Choroid plexus epithelial cell (primary cell): ENCODE measurements at regions not wholly inside any gene's neighbourhood (a gene's known extent, or its start where the extent isn't known, plus 50 kb on each side); places are given as distances from the start of the nearest gene placed in this dataset.
A peak's percentile ranks its signal among the peaks of the same experiment; 100 is the strongest.

Experiments used
- DNase-seq: peaks from one replicate; pipeline ENCODE4 v3.0.0-alpha.2; 2010; ENCODE audit warnings: low read depth
- H3K4me3 ChIP-seq: 2 replicates; pipeline ENCODE4 v1.5.1; 2011; ENCODE audit warnings: low read depth, mild to moderate bottlenecking, control low read depth, low read length, moderate library complexity
- TF ChIP-seq, protein P1 (sequence below): conservative IDR thresholded peaks from 2 replicates; pipeline ENCODE4 v1.5.1; 2011; ENCODE audit warnings: low read depth, mild to moderate bottlenecking, control low read depth, inconsistent platforms, low read length, moderate library complexity

DNA sequence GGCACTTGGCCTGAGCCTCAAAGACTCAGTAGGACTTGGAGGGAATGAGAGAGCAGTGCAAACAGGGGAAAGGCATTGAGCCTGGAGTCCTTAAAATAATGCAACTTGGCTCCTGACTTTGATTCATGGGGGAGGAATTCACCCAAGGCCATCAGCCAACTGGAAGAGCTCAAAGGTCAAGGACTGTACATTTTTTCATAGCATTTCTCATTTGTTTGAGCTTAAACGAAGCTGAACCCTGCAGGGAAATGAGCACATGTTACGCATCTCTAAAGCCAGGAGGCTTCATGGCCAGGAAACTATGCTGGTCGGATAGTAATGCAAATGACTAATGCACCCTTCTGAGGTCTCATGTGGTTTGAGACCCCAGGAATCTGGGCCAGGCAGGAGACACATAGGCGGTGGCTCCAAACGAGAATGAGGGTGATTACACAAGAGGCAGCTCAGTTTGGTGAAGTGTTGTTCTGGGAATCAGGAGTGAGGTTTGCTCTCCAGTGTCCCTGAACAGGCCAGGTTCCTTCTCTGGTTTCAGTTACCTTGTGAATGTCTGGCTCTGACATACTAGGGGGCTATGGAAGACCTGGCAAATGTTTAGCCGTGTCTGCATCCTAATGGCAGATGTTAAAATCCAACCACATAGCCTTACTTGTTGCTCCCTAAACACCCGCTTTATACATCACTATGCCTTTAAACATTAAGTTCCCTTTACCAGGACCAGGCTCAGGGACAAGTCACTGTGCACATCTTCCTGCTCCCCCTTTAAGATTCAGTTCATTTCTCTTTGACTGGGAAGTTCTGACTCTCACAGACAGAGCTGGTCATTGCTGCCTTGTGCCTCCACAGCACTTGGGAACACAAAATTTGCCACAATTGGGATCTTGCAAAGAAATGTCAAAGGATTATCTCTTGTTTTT lies 503.9 kb upstream of the USP24 start:
- peak; percentile 100 for DNase-seq
- H3K4me3 ChIP-seq: no peak overlapping the region

DNA sequence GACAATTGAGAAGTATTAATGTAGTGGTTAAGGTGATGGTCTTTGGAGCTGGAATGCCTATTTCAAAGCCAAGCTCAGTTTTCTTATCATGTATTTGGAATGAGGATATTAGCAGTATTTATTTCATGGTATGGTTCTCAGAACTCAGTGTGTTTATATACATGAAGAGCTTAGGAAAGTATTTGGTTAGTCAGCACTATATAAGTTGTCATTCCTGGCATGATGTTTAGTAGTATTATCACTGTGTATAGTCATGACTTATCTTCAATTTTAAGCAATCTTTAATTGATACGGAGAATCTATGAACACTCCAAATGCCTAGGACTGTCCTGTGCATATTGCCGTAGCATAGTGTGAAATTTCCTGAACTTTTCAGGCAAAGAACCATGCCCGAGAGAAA lies 501.9 kb upstream of the USP24 start:
- peak; percentile 58 for DNase-seq
- H3K4me3 ChIP-seq: no peak overlapping the region
- TF ChIP-seq, protein P1, sequence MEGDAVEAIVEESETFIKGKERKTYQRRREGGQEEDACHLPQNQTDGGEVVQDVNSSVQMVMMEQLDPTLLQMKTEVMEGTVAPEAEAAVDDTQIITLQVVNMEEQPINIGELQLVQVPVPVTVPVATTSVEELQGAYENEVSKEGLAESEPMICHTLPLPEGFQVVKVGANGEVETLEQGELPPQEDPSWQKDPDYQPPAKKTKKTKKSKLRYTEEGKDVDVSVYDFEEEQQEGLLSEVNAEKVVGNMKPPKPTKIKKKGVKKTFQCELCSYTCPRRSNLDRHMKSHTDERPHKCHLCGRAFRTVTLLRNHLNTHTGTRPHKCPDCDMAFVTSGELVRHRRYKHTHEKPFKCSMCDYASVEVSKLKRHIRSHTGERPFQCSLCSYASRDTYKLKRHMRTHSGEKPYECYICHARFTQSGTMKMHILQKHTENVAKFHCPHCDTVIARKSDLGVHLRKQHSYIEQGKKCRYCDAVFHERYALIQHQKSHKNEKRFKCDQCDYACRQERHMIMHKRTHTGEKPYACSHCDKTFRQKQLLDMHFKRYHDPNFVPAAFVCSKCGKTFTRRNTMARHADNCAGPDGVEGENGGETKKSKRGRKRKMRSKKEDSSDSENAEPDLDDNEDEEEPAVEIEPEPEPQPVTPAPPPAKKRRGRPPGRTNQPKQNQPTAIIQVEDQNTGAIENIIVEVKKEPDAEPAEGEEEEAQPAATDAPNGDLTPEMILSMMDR: no peak

More for the DNA sequence above, 503.9 kb upstream of the USP24 start:
- TF ChIP-seq, protein P1: peak; percentile 27

DNA sequence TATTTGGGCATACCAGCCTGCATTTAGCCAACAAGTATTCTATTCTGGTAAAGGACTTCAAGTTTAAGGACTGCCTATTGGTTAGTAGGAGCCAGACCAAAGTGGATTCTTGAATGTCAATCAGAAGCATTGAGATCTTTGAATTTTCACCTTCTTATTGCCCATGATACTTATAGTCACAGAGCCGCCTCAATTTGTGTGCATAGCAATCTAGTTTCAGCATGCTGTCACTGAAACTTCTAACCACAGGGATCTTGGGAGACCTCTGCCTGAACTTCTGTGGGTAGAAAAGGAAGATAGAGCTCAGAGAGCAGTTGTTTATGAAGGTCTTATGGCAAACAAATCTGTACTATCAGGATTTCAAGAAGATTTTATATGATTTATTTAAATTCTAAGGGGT lies 501.4 kb upstream of the USP24 start:
- TF ChIP-seq, protein P1: no peak
- DNase-seq: peak; percentile 90
- H3K4me3 ChIP-seq: no peak overlapping the region

DNA sequence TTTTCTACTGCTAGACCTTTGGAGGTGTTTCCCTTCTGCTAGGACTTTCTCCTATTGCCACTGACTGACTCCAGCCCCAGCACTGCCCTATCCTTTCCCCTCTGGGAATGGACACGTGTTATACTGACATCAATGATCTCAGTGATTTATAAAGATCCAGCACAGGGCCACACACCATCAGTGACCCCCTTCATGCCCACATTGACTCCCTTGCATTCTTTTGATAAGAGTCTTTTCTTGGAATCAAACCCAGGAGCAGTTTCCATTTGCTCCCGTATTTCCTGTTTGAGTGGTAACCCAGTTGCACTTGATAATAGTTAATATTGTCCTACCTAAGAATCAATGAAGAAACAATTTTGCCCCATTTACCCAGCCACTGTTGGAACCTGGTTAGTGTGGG lies 501.0 kb upstream of the USP24 start:
- TF ChIP-seq, protein P1: no peak

DNA sequence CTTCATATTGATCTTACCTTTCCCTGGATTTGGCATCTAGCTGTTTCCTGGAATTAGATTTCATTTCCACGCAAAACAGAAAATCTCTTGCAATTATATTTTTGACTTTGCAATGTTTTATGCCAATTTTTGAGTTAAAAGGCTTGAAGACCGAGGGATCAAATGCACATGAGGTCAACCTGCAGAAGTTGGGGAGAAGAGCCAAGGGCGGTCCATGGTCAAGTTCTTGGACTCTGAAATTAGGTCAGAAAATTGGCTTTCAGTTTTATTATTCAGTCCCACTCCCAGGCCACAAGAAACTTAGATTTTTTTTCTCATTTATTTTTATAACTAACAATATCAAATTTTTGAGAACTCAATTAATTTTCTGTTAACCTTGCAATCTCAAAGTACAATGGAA lies 499.1 kb upstream of the USP24 start:
- TF ChIP-seq, protein P1: no peak
- H3K4me3 ChIP-seq: no peak overlapping the region
- no peak for DNase-seq

More for the DNA sequence above, 501.0 kb upstream of the USP24 start:
- DNase-seq: no peak
- no peak overlapping the region for H3K4me3 ChIP-seq

DNA sequence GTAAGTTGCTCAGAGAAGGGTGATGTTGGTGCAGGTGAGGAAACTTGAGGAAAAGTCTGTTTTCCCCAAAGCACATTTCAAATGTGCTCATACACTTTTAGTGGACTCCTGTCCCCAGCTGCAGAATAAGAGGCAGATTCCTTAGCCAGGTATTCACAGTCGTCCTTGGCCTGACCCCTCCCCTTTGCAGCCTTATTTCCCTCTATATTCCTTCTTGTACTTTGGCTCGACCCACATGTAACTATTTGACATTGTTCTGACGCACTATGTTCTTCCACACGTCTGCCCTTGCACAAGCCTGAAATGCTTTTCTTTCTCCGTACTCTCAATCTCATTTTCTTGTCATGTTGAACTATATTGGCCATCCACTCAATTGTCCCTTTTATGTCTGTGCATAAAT lies 498.4 kb upstream of the USP24 start:
- TF ChIP-seq, protein P1: no peak
- no peak for DNase-seq
- H3K4me3 ChIP-seq: no peak overlapping the region

DNA sequence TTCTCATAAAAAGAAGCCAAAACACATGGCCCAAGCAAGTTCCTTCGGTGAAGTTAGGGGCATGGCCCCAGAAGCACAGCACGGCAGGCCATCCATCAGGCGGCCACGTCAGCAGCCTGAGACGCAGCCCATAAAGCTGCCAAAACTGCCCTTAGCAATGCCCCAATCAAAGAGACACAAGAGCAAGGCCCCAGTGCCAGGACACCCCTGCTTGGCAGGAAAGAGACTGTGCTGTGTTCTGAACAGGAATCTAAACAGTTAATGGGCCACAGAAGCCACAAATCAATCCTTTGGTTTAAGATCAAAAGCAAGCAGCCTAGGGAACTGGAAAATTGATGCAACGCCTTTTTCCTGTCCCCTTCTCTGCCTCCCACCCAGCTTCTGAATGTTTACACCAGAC lies 497.0 kb upstream of the USP24 start:
- no peak for DNase-seq

More for the DNA sequence above, 497.0 kb upstream of the USP24 start:
- no peak overlapping the region for H3K4me3 ChIP-seq
- TF ChIP-seq, protein P1: no peak
